ENCODE measurements at regions not wholly inside any gene's neighbourhood (a gene's known extent, or its start where the extent isn't known, plus 50 kb on each side); places are given as distances from the start of the nearest gene placed in this dataset.

DNA sequence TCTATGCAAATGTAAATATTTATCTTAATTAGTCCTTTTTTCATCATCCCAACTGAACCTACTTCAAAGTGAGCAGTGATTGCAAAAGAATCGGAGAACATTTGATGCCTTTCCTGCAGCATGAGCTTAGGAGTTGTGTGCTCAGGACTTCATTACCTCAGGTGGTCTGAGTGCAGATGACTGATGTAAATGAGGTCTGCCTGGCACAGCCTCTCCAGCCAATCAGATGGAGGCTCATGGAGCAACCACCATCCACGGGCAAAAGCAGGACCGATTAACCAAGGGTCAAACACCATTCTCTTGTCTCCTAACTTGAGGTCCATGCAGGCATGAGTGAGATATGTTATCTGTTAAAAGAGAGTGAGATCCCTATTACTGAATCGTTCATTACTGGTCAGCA lies 165.7 kb upstream of the CARMIL1 start:
- TF ChIP-seq, protein P1, sequence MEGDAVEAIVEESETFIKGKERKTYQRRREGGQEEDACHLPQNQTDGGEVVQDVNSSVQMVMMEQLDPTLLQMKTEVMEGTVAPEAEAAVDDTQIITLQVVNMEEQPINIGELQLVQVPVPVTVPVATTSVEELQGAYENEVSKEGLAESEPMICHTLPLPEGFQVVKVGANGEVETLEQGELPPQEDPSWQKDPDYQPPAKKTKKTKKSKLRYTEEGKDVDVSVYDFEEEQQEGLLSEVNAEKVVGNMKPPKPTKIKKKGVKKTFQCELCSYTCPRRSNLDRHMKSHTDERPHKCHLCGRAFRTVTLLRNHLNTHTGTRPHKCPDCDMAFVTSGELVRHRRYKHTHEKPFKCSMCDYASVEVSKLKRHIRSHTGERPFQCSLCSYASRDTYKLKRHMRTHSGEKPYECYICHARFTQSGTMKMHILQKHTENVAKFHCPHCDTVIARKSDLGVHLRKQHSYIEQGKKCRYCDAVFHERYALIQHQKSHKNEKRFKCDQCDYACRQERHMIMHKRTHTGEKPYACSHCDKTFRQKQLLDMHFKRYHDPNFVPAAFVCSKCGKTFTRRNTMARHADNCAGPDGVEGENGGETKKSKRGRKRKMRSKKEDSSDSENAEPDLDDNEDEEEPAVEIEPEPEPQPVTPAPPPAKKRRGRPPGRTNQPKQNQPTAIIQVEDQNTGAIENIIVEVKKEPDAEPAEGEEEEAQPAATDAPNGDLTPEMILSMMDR (IDR thresholded peaks at IDR 0.05), result no peak
- TF ChIP-seq POLR2A (IDR thresholded peaks at IDR 0.05), result no peak
- no peak for TF ChIP-seq EP300 (IDR thresholded peaks at IDR 0.05)
- TF ChIP-seq POLR2AphosphoS5 (IDR thresholded peaks at IDR 0.05), result no peak
- no peaks in the 10 kb centered on the region for H3K27me3 ChIP-seq
- peaks cover under 1 to 56% (median 44%) of the 10 kb centered on the region in 4 donors for H3K36me3 ChIP-seq
- H3K9me3 ChIP-seq, result no peaks in the 10 kb centered on the region
- no peak overlapping the region for H3K27ac ChIP-seq
- intact Hi-C loops (cut with DNase I; ENCODE audit: low total_unique reads), result no loop called here
- no peak for DNase-seq
- 40 to 68% (median 63%) methylated on average over 4 of the region's 4 CpGs for WGBS, 5 donors
- no peak overlapping the region for H3K4me3 ChIP-seq
- peaks cover 0 to 4% (median 0%) of the 10 kb centered on the region in 4 donors for H3K4me1 ChIP-seq

DNA sequence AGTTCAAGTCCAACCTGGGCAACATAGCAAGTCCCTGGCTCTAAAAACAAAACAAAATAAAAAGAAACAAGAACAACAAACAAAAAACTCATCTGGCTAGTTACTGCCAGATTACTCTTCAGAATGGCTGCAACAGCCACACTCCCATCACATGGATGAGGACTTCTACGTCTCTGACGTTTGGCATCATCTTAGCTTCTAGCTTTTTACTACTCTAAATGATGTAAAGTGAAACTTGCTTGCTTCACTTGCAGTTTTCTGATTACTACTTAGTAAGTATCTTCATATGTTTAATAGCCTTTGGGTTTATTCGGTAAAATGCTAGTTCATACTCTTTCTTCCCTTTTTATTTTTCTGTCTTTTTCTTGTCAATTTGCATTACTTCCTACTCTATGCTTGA lies 161.1 kb upstream of the CARMIL1 start:
- Histone ChIP-seq H3K9me3 (no peaks in the 10 kb centered on the region), H3K27me3 (no peaks in the 10 kb centered on the region), H3K4me1 (peaks cover 0 to 17% (median 6%) of the 10 kb centered on the region in 4 donors), H3K36me3 (peaks cover 0 to 20% (median 16%) of the 10 kb centered on the region in 4 donors), H3K4me3 (no peak overlapping the region), H3K27ac (no peak overlapping the region)
- WGBS, 5 donors, result 69 to 94% (median 87%) methylated on average over 3 of the region's 3 CpGs
- DNase-seq, result no peak
- TF ChIP-seq POLR2AphosphoS5 (IDR thresholded peaks at IDR 0.05) (no peak), EP300 (IDR thresholded peaks at IDR 0.05) (no peak), POLR2A (IDR thresholded peaks at IDR 0.05) (no peak)
- TF ChIP-seq, protein P1 (IDR thresholded peaks at IDR 0.05), result no peak
- intact Hi-C loops (cut with DNase I; ENCODE audit: low total_unique reads), result no loop called here

DNA sequence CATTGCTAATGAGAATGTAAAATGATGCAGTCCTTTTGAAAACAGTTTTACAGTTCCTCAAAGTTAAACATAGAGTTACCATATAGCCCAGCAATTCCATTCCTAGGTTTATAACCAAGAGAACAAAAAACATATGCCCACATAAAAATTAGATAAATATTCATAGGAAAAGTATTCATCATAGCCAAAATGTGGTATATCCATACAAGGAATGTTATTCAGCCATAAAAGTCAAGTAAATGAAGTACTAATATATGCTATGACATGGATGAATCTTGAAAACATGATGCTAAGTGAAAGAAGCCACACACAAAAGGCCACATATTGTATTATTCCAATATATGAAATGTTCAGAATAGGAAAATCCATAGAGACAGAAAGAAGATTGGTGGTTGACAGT lies 158.0 kb upstream of the CARMIL1 start:
- TF ChIP-seq POLR2AphosphoS5 (IDR thresholded peaks at IDR 0.05) (no peak), EP300 (IDR thresholded peaks at IDR 0.05) (no peak), POLR2A (IDR thresholded peaks at IDR 0.05) (no peak)
- TF ChIP-seq, protein P1 (IDR thresholded peaks at IDR 0.05), result no peak
- no peak overlapping the region for H3K4me3 ChIP-seq
- peak overlapping the region in 4 of 5 donors; percentile 18 to 51 (median 36) for H3K27ac ChIP-seq
- H3K36me3 ChIP-seq, result peaks cover 0 to 10% (median 6%) of the 10 kb centered on the region in 4 donors
- H3K27me3 ChIP-seq, result no peaks in the 10 kb centered on the region
- no peak for DNase-seq
- intact Hi-C loops (cut with DNase I; ENCODE audit: low total_unique reads), result no loop called here
- peaks cover 0 to 22% (median 6%) of the 10 kb centered on the region in 4 donors for H3K4me1 ChIP-seq
- no peaks in the 10 kb centered on the region for H3K9me3 ChIP-seq

DNA sequence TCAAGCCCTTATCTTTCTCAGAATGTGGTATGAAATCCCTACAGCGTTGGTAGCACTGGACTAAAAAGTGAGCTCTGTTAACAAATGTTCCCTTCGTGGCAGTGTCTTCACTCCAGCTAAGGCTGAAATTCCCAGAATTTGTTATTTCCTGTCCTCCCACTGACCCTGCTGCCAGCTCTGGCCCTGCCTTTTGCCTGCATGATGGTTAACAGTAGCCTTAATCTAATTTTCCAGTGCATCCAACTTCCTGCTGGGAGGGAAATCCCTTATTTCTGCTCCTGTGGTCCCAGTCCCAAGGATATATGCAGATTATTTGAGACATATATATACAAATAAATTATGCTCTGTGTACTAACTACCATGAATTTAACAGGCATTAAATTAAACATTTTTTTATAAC lies 157.2 kb upstream of the CARMIL1 start:
- WGBS, 5 donors, result 48 to 62% (median 56%) methylated on average over 2 of the region's 2 CpGs
- Histone ChIP-seq H3K4me3 (no peak overlapping the region), H3K36me3 (peaks cover 0 to 10% (median 6%) of the 10 kb centered on the region in 4 donors), H3K27me3 (no peaks in the 10 kb centered on the region), H3K4me1 (peaks cover 0 to 22% (median 6%) of the 10 kb centered on the region in 4 donors), H3K27ac (peak overlapping the region in 4 of 5 donors; percentile 18 to 51 (median 36)), H3K9me3 (no peaks in the 10 kb centered on the region)
- intact Hi-C loops (cut with DNase I; ENCODE audit: low total_unique reads), result no loop called here
- peak in 1 of 2 donors; percentile 65 for DNase-seq
- TF ChIP-seq POLR2A (IDR thresholded peaks at IDR 0.05) (no peak), POLR2AphosphoS5 (IDR thresholded peaks at IDR 0.05) (peak in 1 of 3 donors; percentile 19)

DNA sequence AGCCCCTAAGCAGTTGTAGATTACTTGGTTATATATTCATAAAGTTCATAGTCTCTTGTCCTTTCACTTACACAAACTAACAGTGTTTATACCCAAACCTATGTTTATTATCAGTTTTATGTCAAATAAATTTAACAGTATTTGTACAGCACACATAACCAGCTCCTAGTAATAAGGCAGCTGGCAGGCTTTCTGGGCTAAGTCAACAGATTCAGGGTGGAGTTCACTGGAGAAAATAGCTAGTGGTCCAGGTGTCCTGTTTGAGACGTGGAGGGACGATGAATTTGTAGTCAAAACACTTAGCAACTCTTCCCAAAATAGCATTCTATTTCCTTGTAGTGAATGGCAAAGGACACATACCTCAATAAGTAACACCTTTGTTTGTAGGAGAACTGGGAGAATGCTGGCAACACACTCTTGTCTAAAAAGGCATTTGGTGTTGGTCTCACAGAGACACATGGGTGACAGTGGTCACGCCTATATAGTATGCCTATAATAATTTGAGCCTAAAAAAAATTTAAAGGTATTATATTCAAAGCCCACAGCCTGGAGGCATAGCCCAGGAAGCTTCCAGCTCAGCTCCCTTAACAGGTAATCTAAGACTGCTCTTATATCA lies 156.4 kb upstream of the CARMIL1 start:
- TF ChIP-seq POLR2A (IDR thresholded peaks at IDR 0.05) (no peak), EP300 (IDR thresholded peaks at IDR 0.05) (no peak), POLR2AphosphoS5 (IDR thresholded peaks at IDR 0.05) (no peak)
- TF ChIP-seq, protein P1 (IDR thresholded peaks at IDR 0.05), result no peak
- DNase-seq, result peak in 1 of 2 donors; percentile 43
- H3K4me1 ChIP-seq, result peaks cover 0 to 22% (median 6%) of the 10 kb centered on the region in 4 donors
- intact Hi-C loops (cut with DNase I; ENCODE audit: low total_unique reads), result no loop called here
- no peaks in the 10 kb centered on the region for H3K27me3 ChIP-seq
- peak overlapping the region in 3 of 5 donors; percentile 41 to 52 (median 51) for H3K27ac ChIP-seq
- 35 to 43% (median 42%) methylated on average over 3 of the region's 3 CpGs for WGBS, 5 donors
- H3K36me3 ChIP-seq, result peaks cover 0 to 10% (median 6%) of the 10 kb centered on the region in 4 donors
- H3K9me3 ChIP-seq, result no peaks in the 10 kb centered on the region
- no peak overlapping the region for H3K4me3 ChIP-seq
